ENCODE measurements at regions not wholly inside any gene's neighbourhood (a gene's known extent, or its start where the extent isn't known, plus 50 kb on each side); places are given as distances from the start of the nearest gene placed in this dataset.

DNA sequence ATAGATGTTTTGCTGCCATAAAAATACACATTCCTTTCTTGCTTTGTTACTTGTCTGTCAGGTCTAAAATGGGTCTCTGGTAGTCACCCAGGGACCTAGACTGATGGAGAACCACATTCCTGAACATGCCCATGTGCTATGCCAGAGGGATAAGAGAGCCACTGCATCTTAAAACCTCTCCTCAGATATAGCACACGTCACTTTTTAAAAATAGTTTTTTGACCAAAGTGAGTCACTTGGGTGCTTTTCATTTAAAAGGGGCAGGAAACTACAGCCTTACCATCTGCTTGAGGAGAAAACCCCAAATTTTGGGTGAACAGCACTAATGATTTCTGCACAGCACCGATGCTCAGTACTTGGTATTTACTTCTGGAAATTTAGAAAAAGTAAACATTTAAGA lies 197.8 kb downstream of the OGFRL1 start:
- DNase-seq = peak; percentile 22

- DNase-seq = no peak
Observed at GRCh38 chr6:71488186-71488585, 199.6 kb downstream of the OGFRL1 start.

DNA sequence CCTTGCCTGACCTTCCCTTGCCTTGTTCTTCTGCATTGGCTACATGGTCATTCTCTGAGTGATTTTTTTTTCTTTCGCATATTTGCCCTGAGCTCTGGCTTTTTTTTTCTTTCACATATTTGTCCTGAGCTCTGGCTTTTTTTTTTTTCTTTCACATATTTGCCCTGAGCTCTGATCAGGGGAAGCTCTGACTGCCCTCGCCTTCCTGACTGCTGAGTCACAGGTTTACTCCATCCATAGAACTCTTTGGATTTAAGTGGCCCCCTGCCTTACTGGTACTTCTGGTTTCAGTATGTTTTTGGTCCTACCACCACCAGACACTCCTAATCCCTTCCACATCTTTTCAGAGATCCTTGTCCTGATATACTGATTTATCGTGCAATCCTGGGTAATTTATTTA lies 201.1 kb downstream of the OGFRL1 start:
- peak; percentile 95 for DNase-seq

DNA sequence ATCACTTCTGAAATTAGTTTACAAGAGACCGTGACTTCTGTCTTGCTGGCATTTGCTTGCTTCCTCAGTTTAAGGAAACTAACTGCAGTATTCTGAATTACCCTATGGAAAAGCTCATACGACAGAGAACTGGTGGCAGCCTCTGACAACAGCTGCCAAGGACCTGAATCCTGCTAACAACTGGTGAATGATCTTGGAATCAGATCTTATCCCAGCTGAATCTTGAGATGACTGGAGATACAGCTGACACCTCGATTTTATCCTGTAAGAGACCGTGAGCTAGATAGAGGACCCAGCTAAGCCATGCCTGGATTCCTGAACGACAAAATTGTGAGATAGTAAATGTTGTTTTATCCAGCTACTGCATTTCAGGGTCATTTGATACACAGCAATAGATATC lies 202.3 kb downstream of the OGFRL1 start:
- DNase-seq = no peak

GRCh38 chr6:71491844-71492243 lies 203.2 kb downstream of the OGFRL1 start:
- no peak for DNase-seq

DNA sequence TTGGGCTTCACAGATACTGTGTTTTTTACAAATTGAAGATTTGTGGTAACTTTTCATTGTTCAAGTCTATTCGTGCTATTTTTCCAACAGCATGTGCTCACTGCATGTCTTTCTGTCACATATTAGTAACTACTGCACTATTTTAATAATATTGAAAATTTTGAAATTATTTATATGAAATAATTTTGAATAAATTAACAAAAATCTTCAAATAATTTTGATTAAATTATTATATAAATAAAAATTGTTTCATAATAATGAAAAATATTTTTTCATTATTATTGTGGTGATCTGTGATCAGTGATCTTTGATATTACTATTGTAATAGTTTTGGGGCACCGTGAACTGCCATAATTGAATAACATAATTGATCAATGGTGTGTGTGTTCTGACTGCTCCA lies 204.1 kb downstream of the OGFRL1 start:
- no peak for DNase-seq

DNA sequence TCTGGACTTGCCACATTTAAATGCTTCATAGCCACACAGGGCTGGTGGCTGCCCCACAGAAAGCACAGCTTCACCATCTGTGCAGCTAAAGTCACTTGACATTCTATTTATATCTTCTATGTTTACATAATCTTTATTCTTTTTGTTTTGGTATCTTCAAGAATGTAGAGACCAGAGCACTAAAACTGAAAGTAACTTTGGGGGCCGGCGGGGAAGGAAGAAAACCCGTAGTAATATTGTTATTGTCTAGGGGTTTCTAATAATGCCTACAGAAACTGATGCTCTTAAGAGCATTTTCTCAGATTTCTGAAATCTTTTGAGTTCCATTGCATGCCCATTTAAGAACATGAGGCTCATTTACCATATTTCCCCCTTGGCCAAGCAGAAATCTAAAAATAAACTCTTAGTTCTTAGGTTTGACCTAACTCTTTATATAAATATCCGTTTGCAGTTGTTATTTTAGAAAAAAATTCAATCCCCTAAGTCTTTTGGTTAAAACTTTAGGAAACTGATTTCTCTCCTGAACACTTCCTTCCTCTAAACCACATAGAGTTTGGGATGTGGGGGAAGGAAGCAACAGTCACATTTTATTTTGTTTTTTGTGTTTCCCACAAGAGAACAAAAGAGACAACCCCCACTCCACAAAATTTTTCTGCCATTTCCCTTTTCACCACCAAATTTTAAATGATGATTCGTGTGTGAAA lies 207.6 kb downstream of the OGFRL1 start:
- DNase-seq = peak; percentile 32

GRCh38 chr6:71496722-71497033 lies 208.1 kb downstream of the OGFRL1 start:
- DNase-seq = no peak

DNA sequence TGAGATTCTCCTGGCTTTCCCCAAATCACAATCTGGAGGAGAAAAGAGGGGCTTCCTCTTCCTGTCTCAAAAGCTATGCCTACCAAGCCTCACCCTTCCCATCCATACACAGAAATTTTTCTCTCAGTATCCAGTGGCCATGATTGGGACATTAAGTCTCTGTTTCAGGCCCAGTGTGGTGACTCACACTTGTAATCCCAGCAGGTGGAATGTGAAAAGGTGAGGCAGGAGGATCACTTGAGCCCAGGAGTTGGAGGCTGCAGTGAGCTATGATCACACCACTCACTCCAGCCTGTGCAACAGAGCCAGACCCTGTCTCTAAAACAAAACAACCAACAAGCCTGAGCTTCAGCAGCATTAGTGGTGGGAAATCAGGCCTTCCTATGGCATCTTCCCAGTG lies 210.0 kb downstream of the OGFRL1 start:
- DNase-seq = no peak

- no peak for DNase-seq
Observed at GRCh38 chr6:71499667-71500066, 211.1 kb downstream of the OGFRL1 start.

DNA sequence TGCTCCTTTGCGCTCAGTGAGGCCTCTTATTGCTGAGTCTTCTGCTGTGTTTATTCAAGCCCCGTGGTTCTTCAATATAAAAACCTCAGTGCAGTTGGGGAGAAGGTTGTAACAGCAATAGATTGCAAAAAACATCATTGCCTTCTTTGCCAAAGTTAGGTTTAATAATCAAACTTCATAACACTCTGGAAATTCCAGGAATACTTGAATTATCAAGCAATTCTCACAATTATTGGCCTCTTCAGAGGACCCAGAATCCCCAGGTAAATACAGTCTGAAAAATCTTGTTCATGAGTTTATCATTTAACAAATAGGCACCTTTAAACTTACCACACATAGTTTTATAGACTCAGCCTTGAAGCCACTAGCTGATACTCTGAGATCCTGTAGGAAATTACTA lies 213.6 kb downstream of the OGFRL1 start:
- DNase-seq = no peak

- no peak for DNase-seq
Observed at GRCh38 chr6:71502956-71503355, 214.3 kb downstream of the OGFRL1 start.

DNA sequence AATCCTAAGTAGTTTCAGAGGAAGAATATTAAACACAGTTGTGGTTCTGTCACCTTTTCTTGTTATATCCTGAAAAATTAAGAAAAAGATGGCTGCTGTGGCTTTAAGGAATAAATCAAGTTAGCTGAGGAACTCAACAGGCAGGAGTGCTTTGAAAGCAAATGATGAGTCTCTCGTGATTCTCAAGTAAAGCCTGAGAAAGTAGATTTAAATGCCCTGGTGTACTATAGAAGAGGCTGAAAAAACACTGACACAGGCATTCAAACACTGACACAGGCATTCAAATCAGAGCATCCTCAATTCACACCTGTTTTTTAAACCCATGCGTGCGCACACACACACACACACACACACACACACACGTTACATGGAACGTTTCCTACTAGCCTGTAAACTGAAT lies 218.6 kb downstream of the OGFRL1 start:
- DNase-seq = no peak

- DNase-seq = no peak
Observed at GRCh38 chr6:71509191-71510005, 220.8 kb downstream of the OGFRL1 start.

GRCh38 chr6:71510057-71510713 lies 221.6 kb downstream of the OGFRL1 start:
- peak; percentile 79 for DNase-seq

DNA sequence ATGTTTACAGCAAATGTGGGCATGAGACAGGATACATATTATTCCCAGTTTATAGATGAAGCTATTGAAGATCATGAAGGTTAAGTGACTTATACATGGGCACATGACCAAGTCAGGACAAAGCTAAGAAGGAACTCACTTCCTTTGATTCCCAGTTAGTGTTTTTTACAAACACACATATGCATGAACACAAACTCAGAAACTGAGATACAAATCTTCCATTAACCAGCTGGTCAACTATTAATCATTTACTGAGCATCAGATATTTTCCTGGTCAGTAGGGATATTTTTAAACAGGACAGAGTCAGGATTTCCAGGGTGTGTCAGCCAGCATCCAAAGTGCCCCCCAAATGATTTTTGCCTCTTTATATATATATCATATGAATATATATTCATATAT lies 222.2 kb downstream of the OGFRL1 start:
- no peak for DNase-seq

- DNase-seq = no peak
Observed at GRCh38 chr6:71512256-71512655, 223.6 kb downstream of the OGFRL1 start.

DNA sequence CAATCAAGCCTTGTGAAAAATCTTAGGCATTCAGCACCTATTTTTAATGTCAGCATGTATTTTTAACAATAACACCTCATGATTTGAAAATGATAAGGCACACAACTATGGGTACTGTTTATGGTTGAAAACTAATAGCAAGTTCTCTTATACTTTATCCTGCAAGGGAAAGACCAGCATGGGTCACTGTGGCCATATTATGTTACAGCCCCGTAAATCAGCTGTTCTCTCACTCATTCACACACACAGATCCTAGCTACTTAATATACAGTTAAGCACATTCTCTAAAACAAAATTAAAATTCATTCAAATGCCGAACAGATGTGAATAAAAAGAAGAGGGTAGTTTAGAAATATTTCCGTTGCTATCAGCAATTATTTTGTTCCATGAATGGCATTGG lies 224.4 kb downstream of the OGFRL1 start:
- no peak for DNase-seq

DNA sequence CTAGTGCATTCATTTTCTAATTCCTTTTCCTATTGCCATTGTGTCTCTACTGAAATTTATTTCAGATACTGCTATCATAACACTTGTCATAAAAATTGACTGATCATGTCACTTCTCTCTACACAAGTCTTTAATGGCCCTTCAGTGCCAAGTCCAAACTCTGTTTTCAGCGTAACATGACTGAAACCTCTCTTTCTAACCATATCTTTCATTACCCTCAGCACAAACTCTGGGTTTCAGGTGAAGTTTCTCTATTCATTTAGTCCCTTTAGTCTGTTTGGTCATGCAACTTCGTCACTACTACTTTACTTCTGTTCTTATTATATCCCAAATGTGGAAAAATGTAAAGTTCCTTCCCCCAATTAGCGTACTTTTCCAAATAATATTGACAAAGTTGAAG lies 234.9 kb downstream of the OGFRL1 start:
- no peak for DNase-seq

DNA sequence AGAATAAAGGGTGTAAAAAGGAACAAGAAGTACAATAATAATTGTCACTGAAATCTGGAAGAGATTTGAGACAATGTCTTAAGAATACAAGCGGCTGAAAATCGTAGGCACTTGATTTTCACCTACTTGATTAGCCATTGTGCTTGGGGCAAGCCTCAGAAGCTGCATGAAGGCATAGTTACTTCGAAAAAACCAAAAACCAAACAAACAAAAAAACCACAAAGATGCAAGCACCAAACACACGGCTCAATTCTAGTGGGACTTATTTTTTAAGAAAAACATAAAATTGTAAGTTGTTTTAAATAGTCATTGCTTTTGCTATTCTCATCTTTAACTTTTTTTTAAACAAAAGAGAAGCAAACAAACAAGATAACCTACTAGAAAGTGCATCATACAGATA lies 235.6 kb downstream of the OGFRL1 start:
- no peak for DNase-seq

- DNase-seq = no peak
Observed at GRCh38 chr6:71527886-71528285, 239.3 kb downstream of the OGFRL1 start.

DNA sequence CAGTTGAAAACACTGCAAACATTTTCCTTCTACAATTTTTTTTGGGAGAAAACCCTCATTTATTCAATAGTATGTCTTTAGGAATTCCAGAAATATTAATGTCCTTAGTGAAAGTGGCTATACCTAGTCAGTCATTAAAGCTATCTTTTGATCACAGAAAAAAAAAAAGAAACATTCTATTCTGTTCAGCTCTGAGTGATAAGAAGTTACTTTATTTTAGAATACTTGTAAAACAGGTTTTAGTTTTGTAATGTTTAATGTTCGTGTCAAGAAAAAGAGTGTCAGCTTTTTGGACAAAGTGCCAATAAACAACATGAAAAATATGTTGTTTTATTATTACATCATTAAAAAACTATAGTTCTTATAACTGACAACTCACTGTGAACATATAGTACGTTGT lies 240.4 kb downstream of the OGFRL1 start:
- no peak for DNase-seq

DNA sequence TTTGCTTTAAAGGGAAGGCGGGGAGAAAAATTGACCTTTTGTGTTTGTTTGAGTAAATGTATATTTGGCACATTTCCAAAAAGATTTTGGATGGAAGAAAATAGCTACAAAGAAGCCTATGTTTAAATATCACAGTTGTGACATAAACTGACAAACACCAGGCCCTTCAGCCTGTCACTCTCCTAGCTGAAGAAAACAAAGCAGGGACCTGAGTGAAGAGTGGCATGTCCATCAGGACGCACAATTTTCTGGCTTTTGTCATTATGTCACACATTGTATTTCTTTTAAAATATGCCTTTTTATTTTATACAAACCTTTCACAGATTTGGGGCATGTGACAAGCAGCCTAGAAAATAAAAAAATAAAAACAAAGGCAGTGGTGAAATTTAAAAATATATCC lies 241.2 kb downstream of the OGFRL1 start:
- DNase-seq = no peak

GRCh38 chr6:71531006-71531405 lies 242.4 kb downstream of the OGFRL1 start:
- DNase-seq = peak; percentile 3
